Kasumi-1 (cell line): ENCODE measurements at regions not wholly inside any gene's neighbourhood (a gene's known extent, or its start where the extent isn't known, plus 50 kb on each side); places are given as distances from the start of the nearest gene placed in this dataset.
"Not testable (repeated sequence)": the region's sequence is repeated elsewhere in the genome, so short reads cannot be mapped to it uniquely, and the experiment has no call there.

ENCODE experiments used
- DNase-seq, 2 experiments: peaks; one replicate each; lab custom pipeline; 2025; lab: John Stamatoyannopoulos, UW

DNA sequence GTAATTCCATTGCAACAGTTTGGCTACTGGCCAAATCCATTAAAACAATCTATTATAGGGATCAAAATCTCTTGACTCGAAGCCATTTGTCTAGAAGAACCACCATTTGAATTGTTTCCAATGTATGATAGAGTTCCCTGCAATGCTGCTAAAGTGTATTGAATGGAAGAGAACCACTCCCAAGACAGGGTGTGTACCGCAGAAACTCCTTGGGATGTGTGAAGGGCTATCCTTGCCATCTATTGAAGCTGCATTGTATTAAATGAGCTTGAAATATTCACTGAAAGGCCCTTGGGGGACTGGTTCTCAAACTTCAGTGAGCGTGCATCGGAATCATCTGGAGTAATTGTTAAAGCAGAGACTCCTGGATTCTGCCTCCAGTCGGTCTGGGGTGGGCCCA lies 260.4 kb upstream of the MEIS1 start:
- no peak for DNase-seq

DNA sequence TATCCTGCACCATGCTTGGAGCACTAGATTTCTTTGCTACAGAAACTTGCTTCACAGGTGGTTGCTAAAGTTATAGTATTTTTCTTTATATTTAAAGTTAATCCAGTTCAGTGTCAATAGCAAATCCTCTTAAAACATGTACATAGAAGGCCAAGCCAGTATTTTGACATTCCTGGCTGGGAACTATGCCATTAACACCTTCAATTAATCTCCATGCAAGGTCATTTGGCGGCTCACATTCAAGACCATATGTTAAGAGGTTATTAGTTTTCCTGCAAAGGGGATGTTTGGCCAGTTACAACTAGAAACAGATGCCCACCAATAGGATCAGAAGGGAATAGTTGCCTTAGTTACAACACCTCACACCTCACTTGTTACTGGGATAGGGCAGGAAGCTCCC lies 261.3 kb upstream of the MEIS1 start:
- DNase-seq: no peak

DNA sequence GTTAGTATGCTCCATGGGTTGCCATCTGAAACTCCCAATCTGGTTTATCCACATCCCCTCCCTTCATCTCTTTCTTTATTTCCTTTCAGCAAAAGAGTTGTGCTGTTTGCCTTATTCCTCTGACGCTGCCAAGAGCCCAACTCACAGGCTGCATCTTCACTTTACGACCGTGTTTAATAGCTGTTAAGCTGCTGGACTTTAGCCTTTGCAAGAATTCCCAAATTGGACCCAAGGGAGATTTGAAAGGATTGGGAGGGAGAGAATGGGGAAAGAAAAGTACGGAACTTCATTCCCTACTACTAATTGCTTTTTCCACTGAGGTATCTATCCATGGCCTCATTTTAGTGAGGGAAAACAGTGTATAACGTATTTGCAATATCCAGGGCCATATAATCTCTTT lies 263.4 kb upstream of the MEIS1 start:
- DNase-seq: no peak

GRCh38 chr2:66170744-66171330 lies 264.1 kb upstream of the MEIS1 start:
- no peak for DNase-seq

GRCh38 chr2:66169076-66169475 lies 265.8 kb upstream of the MEIS1 start:
- DNase-seq: no peak

- no peak for DNase-seq
Observed at GRCh38 chr2:66164470-66164869, 270.5 kb upstream of the MEIS1 start.

DNA sequence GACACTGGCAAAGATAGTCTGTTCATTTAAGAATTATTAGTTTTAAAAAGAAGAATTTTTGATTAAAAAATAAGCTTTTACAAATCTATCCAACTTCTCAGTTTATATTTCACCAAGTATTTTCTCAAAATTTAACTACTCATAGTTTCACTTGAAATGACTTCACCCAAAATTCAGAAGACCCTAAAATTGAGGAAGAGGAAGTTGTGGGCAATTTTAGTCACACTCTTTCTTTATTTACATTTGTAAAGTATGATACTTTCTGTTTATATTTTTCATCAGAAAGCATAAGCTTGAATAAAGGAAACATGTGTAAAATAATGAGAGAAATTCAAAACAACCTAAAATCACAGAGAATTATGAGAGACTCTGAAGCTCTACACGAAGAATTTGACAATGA lies 278.8 kb upstream of the MEIS1 start:
- DNase-seq: peak in 1 of 2 experiments; percentile 20

DNA sequence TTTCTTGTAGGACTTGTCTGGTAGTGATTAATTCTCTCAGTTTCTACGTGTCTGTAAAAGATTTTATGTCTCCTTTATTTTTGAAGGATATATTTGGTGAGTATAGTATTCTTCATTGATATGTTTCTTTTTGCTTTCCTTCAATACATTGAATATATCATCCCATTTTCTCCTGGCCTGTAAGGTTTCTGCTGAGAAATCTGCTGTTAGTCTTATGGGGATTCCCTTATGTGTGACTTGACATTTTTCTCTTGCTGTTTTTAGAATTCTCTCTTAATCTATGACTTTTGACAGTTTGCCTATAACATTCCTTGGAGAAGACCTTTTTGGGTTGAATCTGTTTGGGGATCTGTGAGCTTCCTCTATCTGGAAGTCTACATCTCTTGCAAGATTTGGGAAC lies 281.0 kb upstream of the MEIS1 start:
- no peak for DNase-seq

GRCh38 chr2:66145490-66145889 lies 289.4 kb upstream of the MEIS1 start:
- no peak for DNase-seq

- DNase-seq: not testable (repeated sequence)
Observed at GRCh38 chr2:66144324-66144723, 290.6 kb upstream of the MEIS1 start.

GRCh38 chr2:66137606-66138130 lies 297.3 kb upstream of the MEIS1 start:
- no peak for DNase-seq

DNA sequence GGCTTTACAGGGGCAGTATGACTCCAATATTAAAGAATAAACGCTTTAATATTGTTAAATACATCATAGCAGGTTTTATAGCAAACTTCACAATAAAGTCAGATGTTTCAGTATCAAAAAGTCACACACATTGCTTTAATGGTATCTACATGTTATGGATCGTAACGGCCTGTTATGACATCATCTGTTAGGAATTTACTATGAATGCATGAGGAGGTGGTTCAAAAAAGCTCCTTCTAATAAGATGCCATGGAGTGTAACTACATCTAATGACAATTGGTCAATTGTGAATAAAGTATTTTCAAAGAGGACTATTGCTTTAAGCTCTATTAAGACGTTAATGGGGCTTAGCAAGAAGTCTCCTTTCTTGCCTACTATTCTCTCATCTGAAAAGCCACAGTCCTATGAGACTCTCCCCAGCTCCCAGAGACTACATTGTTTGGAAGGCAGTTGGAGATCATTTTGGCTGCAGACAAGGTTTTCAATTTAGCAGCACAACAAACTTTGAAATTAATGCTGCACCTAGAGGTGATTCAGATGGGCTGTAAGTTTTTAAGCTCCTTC lies 300.7 kb upstream of the MEIS1 start:
- DNase-seq: no peak

GRCh38 chr2:66127656-66128055 lies 307.3 kb upstream of the MEIS1 start:
- DNase-seq: no peak

DNA sequence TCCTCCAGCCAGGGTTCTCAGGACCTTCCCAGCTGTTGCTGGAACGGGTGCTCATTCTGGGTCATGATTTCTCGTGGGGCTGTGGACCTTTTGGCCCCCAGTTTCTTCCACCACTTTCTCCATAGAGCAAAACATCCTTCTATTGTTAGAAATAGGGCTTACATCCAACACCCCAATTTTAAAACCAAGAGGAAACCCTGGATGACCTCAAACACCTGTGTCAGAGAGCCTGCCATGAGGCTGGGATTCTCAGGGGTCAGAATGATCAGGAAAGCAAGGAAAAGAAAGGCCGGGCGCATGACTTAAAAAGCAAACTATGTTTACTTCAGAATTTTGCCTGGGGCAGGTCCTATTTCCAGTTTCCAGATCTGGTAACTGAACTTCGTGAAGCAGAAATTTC lies 307.9 kb upstream of the MEIS1 start:
- DNase-seq: no peak

DNA sequence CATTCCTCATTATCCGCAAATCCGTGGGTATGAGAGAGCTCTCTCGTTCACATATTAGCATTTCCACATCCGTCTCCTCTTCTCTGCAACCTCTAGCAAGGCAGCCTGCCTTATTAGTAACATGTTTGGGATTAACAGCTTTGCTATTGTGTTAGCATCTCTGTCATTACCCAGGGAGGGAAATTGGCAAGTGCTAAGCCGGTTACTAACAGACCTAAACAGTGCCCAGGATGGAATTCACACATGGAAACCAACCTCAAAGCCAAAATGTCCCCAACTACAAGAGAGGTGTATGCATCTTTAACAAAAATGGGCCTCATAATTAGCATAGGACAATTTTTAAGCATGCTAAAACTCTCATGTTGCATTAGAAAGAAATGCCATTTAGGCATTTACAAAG lies 309.0 kb upstream of the MEIS1 start:
- DNase-seq: no peak

DNA sequence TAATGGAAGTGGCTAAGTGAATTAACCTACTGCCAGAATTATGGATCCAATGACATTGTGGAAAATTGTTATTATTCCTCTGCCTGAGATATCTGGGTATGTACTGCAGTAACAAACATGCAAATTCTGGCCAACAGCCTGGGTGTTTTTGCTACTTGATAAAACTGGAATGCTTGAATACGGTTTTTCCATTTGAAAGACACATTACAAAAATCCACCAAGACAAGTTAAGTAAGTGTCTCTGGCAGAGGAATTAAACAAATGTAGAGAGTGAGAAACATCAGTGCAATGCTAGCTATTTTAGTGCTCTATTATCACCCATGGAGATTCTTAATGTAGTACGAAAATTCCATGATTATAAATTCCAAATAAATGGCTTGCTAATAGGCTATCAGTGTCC lies 312.4 kb upstream of the MEIS1 start:
- DNase-seq: no peak

- DNase-seq: no peak
Observed at GRCh38 chr2:66121946-66122345, 313.0 kb upstream of the MEIS1 start.

DNA sequence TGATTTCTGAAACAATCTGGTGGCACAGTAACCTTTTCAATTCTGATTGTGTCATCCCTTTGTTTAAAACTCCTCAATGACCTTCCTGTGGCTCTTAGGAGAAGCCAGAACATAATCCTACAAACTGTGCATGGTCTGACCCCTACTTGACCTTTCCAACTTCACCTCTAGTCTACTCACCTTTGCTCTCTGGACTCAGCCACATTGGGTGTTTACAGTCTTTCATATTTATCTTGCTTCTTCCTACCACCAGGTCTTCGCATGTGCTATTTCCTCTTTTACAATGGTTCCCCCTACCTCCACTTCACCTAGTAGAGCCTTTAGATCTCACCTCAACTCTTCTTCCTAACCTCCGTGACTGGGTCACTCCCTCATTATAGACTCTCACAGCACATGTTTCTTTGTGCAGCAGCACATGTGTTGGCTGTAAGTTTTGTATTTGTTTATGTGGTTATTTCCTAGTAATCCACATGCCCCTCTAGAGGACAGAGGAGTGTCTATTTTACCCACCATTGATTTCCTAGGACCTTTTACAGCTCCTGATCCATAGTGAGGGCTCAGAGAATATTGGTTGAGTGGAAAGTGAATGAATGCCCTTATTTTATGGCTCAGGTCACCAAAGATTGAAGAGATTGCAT lies 320.8 kb upstream of the MEIS1 start:
- no peak for DNase-seq

DNA sequence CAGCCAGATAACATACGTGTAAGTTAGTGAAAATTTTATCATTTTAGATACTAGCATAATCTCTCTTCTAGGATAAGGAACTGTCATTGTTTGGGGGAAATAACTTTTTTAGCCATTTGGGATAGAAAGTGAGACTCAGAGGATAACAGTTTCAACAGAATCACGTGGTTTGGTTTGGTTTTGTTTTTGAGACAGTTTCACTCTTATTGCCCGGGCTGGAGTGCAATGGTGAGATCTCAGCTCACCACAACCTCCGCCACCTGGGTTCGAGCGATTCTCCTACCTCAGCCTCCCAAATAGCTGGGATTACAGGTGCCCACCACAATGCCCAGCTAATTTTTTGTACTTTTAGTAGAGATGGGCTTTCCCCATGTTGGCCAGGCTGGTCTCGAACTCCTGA lies 323.2 kb upstream of the MEIS1 start:
- no peak for DNase-seq

DNA sequence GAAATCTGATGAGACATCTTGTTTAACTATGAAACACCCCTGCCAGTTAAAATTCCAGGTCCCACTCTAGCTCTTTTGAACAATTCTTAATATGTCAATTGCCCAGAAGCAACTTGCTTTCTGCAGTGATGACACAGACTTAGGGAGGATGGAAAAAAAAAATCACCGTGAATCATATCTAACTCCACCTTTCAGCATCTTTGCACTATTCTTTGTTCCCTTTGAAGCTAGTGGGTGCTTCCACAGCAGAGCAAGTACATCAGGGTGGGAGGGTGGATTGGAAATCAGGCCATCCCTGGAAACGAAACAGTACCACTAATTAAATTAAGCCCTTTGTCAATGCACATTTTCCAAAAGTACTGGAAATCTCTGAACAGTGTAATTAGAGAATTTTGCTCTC lies 324.3 kb upstream of the MEIS1 start:
- no peak for DNase-seq

GRCh38 chr2:66110086-66110485 lies 324.8 kb upstream of the MEIS1 start:
- DNase-seq: no peak

DNA sequence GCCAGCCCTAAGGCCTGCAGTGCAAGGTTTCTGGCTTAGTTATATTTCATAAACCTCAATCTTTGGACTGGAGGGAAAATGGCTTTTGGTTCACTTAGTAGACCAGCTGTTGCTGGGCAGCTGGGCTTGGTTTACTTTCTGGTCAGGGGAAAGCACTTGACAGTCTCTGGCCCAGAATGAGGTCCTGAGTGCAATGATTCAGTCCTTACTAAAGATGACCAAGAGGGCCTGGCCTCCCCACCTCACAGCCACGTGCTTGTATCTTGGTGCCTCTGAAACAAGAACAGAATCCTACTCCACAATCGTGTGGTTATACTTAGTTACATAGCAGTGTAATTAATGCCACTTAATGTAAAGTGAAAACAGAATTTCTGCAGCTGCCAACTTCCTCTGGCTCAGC lies 325.5 kb upstream of the MEIS1 start:
- no peak for DNase-seq

GRCh38 chr2:66105066-66105753 lies 329.7 kb upstream of the MEIS1 start:
- no peak for DNase-seq
